SK-N-SH treated with all-trans-retinoic acid at 6 μM for 48 hours (cell line): ENCODE measurements at regions not wholly inside any gene's neighbourhood (a gene's known extent, or its start where the extent isn't known, plus 50 kb on each side); places are given as distances from the start of the nearest gene placed in this dataset.

ENCODE experiments used
- ATAC-seq: fragments of 200-7000 bp; cut with Tn5 transposase; 3 replicates; pipeline ENCODE4 v1.9.1; 2020; ENCODE audit warnings: mild to moderate bottlenecking, moderate library complexity
- ARNTL ChIP-seq: fragments of 450-650 bp; formaldehyde crosslinking; IDR thresholded peaks from 2 replicates; pipeline ENCODE4 v1.5.0; 2020; ENCODE audit warnings: low read depth, mild to moderate bottlenecking, moderate library complexity, borderline replicate concordance
- BACH2 ChIP-seq: fragments of 250-450 bp; sonication (Bioruptor Pico); IDR thresholded peaks from 2 replicates; pipeline ENCODE4 v1.9.0; 2021; ENCODE audit warnings: mild to moderate bottlenecking, borderline replicate concordance
- CREB5 ChIP-seq: fragments of 250-450 bp; sonication (Bioruptor Pico); IDR thresholded peaks from 2 replicates; pipeline ENCODE4 v1.5.1; 2020; ENCODE audit warnings: low read depth, mild to moderate bottlenecking, moderate library complexity
- CSDC2 ChIP-seq: fragments of 250-450 bp; sonication (Bioruptor Pico); IDR thresholded peaks from 2 replicates; pipeline ENCODE4 v1.5.0; 2020; ENCODE audit warnings: mild to moderate bottlenecking, moderate library complexity
- CSRNP3 ChIP-seq: fragments of 250-450 bp; sonication (Bioruptor Pico); IDR thresholded peaks from 2 replicates; pipeline ENCODE4 v1.5.1; 2021; ENCODE audit warnings: mild to moderate bottlenecking, moderate library complexity
- GLIS3 ChIP-seq: fragments of 250-450 bp; sonication (Bioruptor Pico); IDR thresholded peaks from 2 replicates; pipeline ENCODE4 v1.5.0; 2020; ENCODE audit warnings: mild to moderate bottlenecking, moderate library complexity
- ISL1 ChIP-seq: fragments of 250-450 bp; sonication (Bioruptor Pico); IDR thresholded peaks from 2 replicates; pipeline ENCODE4 v2.1.2; 2022; ENCODE audit warnings: mild to moderate bottlenecking, moderate library complexity
- OSR1 ChIP-seq: fragments of 250-450 bp; sonication (Bioruptor Pico); IDR thresholded peaks from 2 replicates; pipeline ENCODE4 v1.8.0; 2022; ENCODE audit warnings: moderate library complexity, mild to moderate bottlenecking, inconsistent platforms
- POU6F1 ChIP-seq: fragments of 250-450 bp; sonication (Bioruptor Pico); IDR thresholded peaks from 2 replicates; pipeline ENCODE4 v1.8.0; 2021; ENCODE audit warnings: low read depth, mild to moderate bottlenecking, moderate library complexity, borderline replicate concordance
- PPARA ChIP-seq: fragments of 250-450 bp; sonication (Bioruptor Pico); IDR thresholded peaks from 2 replicates; pipeline ENCODE4 v1.5.0; 2020; ENCODE audit warnings: mild to moderate bottlenecking, borderline replicate concordance
- RARB ChIP-seq: fragments of 250-450 bp; sonication (Bioruptor Pico); IDR thresholded peaks from 2 replicates; pipeline ENCODE4 v1.8.0; 2021; ENCODE audit warnings: mild to moderate bottlenecking, moderate library complexity
- SNAI2 ChIP-seq: fragments of 250-450 bp; sonication (Bioruptor Pico); IDR thresholded peaks from 2 replicates; pipeline ENCODE4 v1.5.0; 2020; ENCODE audit warnings: mild to moderate bottlenecking, moderate library complexity
- TOX ChIP-seq: fragments of 250-450 bp; sonication (Bioruptor Pico); IDR thresholded peaks from 2 replicates; pipeline ENCODE4 v1.8.0; 2021; ENCODE audit warnings: mild to moderate bottlenecking, moderate library complexity, borderline replicate concordance
- TSHZ2 ChIP-seq: fragments of 250-450 bp; sonication (Bioruptor Pico); IDR thresholded peaks from 2 replicates; pipeline ENCODE4 v1.5.0; 2020; ENCODE audit warnings: mild to moderate bottlenecking, moderate library complexity
- ZC3H10 ChIP-seq: fragments of 250-450 bp; sonication (Bioruptor Pico); IDR thresholded peaks from 2 replicates; pipeline ENCODE4 v1.5.1; 2021; ENCODE audit warnings: mild to moderate bottlenecking, moderate library complexity
- ZFP3 ChIP-seq: fragments of 250-450 bp; sonication (Bioruptor Pico); IDR thresholded peaks from 2 replicates; pipeline ENCODE4 v1.5.0; 2020; ENCODE audit warnings: mild to moderate bottlenecking, moderate library complexity
- ZFP30 ChIP-seq: fragments of 450-650 bp; formaldehyde crosslinking; IDR thresholded peaks from 2 replicates; pipeline ENCODE4 v1.5.0; 2022; ENCODE audit warnings: mild to moderate bottlenecking, moderate library complexity
- ZNF565 ChIP-seq: fragments of 450-650 bp; formaldehyde crosslinking; conservative IDR thresholded peaks from 2 replicates; pipeline ENCODE4 v1.5.0; 2020; ENCODE audit warnings: low read depth, mild to moderate bottlenecking, moderate library complexity
- ZNF70 ChIP-seq: fragments of 450-650 bp; formaldehyde crosslinking; IDR thresholded peaks from 2 replicates; pipeline ENCODE4 v1.5.0; 2020; ENCODE audit warnings: mild to moderate bottlenecking, moderate library complexity

- ATAC-seq: no peak
- TF ChIP-seq CSDC2 (CRISPR knock-in tag): no peak
- no peak for TF ChIP-seq ZFP3 (CRISPR knock-in tag)
- TF ChIP-seq ARNTL (CRISPR knock-in tag): no peak
- no peak for TF ChIP-seq ISL1 (CRISPR knock-in tag)
- TF ChIP-seq PPARA (CRISPR knock-in tag): no peak
- no peak for TF ChIP-seq ZC3H10
- TF ChIP-seq POU6F1 (CRISPR knock-in tag): no peak
- TF ChIP-seq BACH2 (CRISPR knock-in tag): no peak
- TF ChIP-seq RARB: no peak
- TF ChIP-seq TOX: no peak
- TF ChIP-seq ZNF70 (CRISPR knock-in tag): no peak
- no peak for TF ChIP-seq ZNF565 (CRISPR knock-in tag)
- TF ChIP-seq CREB5 (CRISPR knock-in tag): no peak
- TF ChIP-seq TSHZ2 (CRISPR knock-in tag): no peak
- no peak for TF ChIP-seq GLIS3
- no peak for TF ChIP-seq ZFP30 (CRISPR knock-in tag)
- no peak for TF ChIP-seq CSRNP3 (CRISPR knock-in tag)
These were observed 629.1 kb upstream of the ADARB2 start for GRCh38 chr10:2366264-2366931.

- TF ChIP-seq ZFP30 (CRISPR knock-in tag): no peak
- TF ChIP-seq CREB5 (CRISPR knock-in tag): no peak
- TF ChIP-seq ISL1 (CRISPR knock-in tag): no peak
- no peak for TF ChIP-seq PPARA (CRISPR knock-in tag)
- no peak for TF ChIP-seq ZNF565 (CRISPR knock-in tag)
- ATAC-seq: no peak
These were observed 625.0 kb upstream of the ADARB2 start for GRCh38 chr10:2362331-2362730.

GRCh38 chr10:2358586-2358985 is 621.3 kb upstream of the ADARB2 start:
- TF ChIP-seq GLIS3 (no peak), ZC3H10 (no peak), ZFP3 (CRISPR knock-in tag) (no peak), OSR1 (CRISPR knock-in tag) (no peak), ZNF70 (CRISPR knock-in tag) (no peak), RARB (no peak), CSRNP3 (CRISPR knock-in tag) (no peak), SNAI2 (CRISPR knock-in tag) (no peak), ZFP30 (CRISPR knock-in tag) (no peak)
- ATAC-seq: no peak
